OCI-LY1 (cell line): ENCODE measurements at regions not wholly inside any gene's neighbourhood (a gene's known extent, or its start where the extent isn't known, plus 50 kb on each side); places are given as distances from the start of the nearest gene placed in this dataset.

ENCODE experiments used
- H2AFZ ChIP-seq: fragments of 200-600 bp; sonication (generic), shearing (Covaris generic); 2 replicates; pipeline ENCODE4 v1.6.0; 2014; ENCODE audit warnings: antibody characterized with exemption, mild to moderate bottlenecking, low read length
- H3F3A ChIP-seq: fragments of 200-600 bp; sonication (generic), shearing (Covaris generic); 2 replicates; pipeline ENCODE4 v1.6.0; 2014; ENCODE audit warnings: mild to moderate bottlenecking, antibody characterized with exemption, low read length, moderate library complexity; ENCODE audit not compliant: insufficient read depth
- H3K27ac ChIP-seq: fragments of 200-600 bp; sonication (generic); 2 replicates; pipeline ENCODE4 v1.5.1; 2014; ENCODE audit warnings: low read length, mixed run types, mild to moderate bottlenecking, low read depth; ENCODE audit not compliant: poor library complexity, severe bottlenecking
- H3K27me3 ChIP-seq: fragments of 200-600 bp; sonication (generic); 2 replicates; pipeline ENCODE4 v1.6.0; 2014; ENCODE audit warnings: antibody characterized with exemption, mild to moderate bottlenecking, low read length, moderate library complexity; ENCODE audit not compliant: insufficient read depth
- H3K36me3 ChIP-seq: fragments of 200-600 bp; sonication (generic); 2 replicates; pipeline ENCODE4 v1.6.1; 2014; ENCODE audit warnings: mild to moderate bottlenecking, antibody characterized with exemption, low read length, moderate library complexity, mixed read lengths; ENCODE audit not compliant: insufficient read depth
- H3K4me1 ChIP-seq: fragments of 200-600 bp; sonication (generic); 2 replicates; pipeline ENCODE4 v1.5.1; 2014; ENCODE audit warnings: mild to moderate bottlenecking, low read length, moderate library complexity; ENCODE audit not compliant: insufficient read depth, severe bottlenecking
- H3K4me2 ChIP-seq: fragments of 200-600 bp; sonication (generic), shearing (Covaris generic); 2 replicates; pipeline ENCODE4 v1.6.1; 2014; ENCODE audit warnings: low read length
- H3K4me3 ChIP-seq: fragments of 200-600 bp; sonication (generic); 2 replicates; pipeline ENCODE4 v1.5.1; 2014; ENCODE audit warnings: low read length, low read depth, mild to moderate bottlenecking, mixed read lengths; ENCODE audit not compliant: poor library complexity, severe bottlenecking
- H3K79me2 ChIP-seq: fragments of 200-600 bp; shearing (Covaris generic); 2 replicates; pipeline ENCODE4 v1.6.1; 2016; ENCODE audit warnings: mixed run types, low read length, mixed read lengths; ENCODE audit not compliant: insufficient read depth
- H3K9ac ChIP-seq: fragments of 200-600 bp; sonication (generic), shearing (Covaris generic); 2 replicates; pipeline ENCODE4 v1.6.1; 2014; ENCODE audit warnings: mild to moderate bottlenecking, low read length, mixed read lengths
- H3K9me2 ChIP-seq: fragments of 200-600 bp; sonication (generic), shearing (Covaris generic); 2 replicates; pipeline ENCODE4 v1.6.1; 2014; ENCODE audit warnings: low read depth, mild to moderate bottlenecking, low read length, mixed read lengths
- H3K9me3 ChIP-seq: fragments of 200-600 bp; shearing (Covaris generic); 2 replicates; pipeline ENCODE4 v1.6.1; 2014; ENCODE audit warnings: low read length, mixed read lengths
- H4K20me1 ChIP-seq: fragments of 200-600 bp; sonication (generic), shearing (Covaris generic); 2 replicates; pipeline ENCODE4 v1.6.0; 2016; ENCODE audit warnings: mild to moderate bottlenecking, low read length; ENCODE audit not compliant: insufficient read depth
- CTCF ChIP-seq: fragments of 200-600 bp; sonication (generic), shearing (Covaris generic); IDR thresholded peaks from 2 replicates; pipeline ENCODE4 v1.5.1; 2017; ENCODE audit warnings: mild to moderate bottlenecking, antibody characterized with exemption, low read length, moderate library complexity, mixed read lengths
- EZH2 ChIP-seq: fragments of 200-600 bp; sonication (generic), shearing (Covaris generic); IDR thresholded peaks from 2 replicates; pipeline ENCODE4 v1.8.0; 2017; ENCODE audit warnings: borderline replicate concordance, mixed run types, mild to moderate bottlenecking, antibody characterized with exemption, low read length, moderate library complexity, mixed read lengths

DNA sequence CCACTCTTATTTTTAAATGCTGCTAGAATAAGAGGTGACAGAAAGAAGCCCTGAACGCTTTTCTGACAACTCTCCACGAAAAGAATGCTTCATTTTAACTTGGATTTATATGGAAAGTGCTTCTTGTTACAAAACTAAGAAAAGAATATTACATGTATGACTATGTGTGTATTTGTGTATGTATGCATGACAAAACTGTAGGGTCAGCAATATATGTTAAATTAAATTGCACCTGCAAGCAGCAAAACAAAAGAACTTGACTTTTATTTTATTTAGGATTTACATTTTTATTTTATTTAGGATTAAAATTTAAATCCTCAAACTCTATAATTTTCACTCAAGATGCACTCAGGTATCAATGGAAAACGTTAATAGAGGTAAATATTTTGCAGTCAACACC lies 187.1 kb downstream of the NR4A2 start:
- Histone ChIP-seq H3K9me3 (no peaks in the 10 kb centered on the region), H3K36me3 (no peaks in the 10 kb centered on the region), H4K20me1 (no peaks in the 10 kb centered on the region), H2AFZ (no peak overlapping the region), H3K79me2 (no peaks in the 10 kb centered on the region), H3F3A (no peaks in the 10 kb centered on the region), H3K9ac (no peak overlapping the region), H3K4me2 (no peak overlapping the region), H3K9me2 (no peaks in the 10 kb centered on the region), H3K27me3 (no peaks in the 10 kb centered on the region), H3K4me3 (no peak overlapping the region), H3K4me1 (no peaks in the 10 kb centered on the region), H3K27ac (no peak overlapping the region)
- TF ChIP-seq CTCF: no peak
- no peak for TF ChIP-seq EZH2

DNA sequence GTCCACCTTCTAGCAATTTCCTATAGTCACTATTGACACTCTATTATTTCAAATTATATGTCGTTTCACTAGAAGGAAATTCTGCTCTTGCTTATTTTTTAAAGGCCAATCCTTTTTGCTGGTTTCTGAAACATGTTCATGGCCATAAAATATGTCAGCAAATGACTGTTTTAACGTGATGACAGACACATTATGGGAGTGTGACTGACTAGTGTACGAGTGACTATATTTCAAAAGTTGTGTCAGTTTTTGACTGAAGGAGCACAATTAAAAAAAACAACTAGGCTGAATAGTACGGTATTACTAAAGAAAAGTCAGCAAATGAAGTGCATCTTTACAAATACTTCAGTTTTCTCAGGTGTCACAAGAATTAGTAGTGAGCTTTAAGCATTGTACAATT lies 196.0 kb downstream of the NR4A2 start:
- TF ChIP-seq CTCF: no peak
- TF ChIP-seq EZH2: no peak
- Histone ChIP-seq H2AFZ (no peak overlapping the region), H4K20me1 (no peaks in the 10 kb centered on the region), H3K4me2 (no peak overlapping the region), H3K9me2 (no peaks in the 10 kb centered on the region), H3K36me3 (no peaks in the 10 kb centered on the region), H3K27me3 (no peaks in the 10 kb centered on the region), H3K79me2 (no peaks in the 10 kb centered on the region), H3K9ac (no peak overlapping the region), H3K9me3 (no peaks in the 10 kb centered on the region), H3F3A (no peaks in the 10 kb centered on the region), H3K4me3 (no peak overlapping the region), H3K27ac (no peak overlapping the region), H3K4me1 (no peaks in the 10 kb centered on the region)

DNA sequence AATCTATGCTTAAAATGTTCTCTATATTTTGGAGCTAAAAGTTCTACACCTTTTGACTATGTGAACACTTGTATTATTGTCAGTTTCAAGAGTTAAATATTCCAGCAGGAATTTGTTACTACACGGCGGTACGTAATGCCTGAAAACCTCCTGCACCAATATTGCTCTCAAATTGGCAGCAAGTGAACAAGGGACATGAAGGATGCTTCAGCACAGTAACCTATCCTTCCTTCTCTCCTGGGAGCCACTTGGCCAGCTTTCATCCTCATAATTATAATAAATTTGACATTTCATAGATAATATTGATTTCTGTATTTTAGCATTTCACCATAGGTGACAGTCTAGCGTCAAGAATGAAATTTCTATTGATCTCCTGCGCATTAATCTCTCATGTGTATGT lies 197.6 kb downstream of the NR4A2 start:
- H3K4me1 ChIP-seq: no peaks in the 10 kb centered on the region
- no peak overlapping the region for H3K4me3 ChIP-seq
- no peak overlapping the region for H3K27ac ChIP-seq
- H3F3A ChIP-seq: no peaks in the 10 kb centered on the region
- H3K9ac ChIP-seq: no peak overlapping the region
- H3K9me3 ChIP-seq: no peaks in the 10 kb centered on the region
- H4K20me1 ChIP-seq: no peaks in the 10 kb centered on the region
- no peaks in the 10 kb centered on the region for H3K79me2 ChIP-seq
- H3K4me2 ChIP-seq: no peak overlapping the region
- H3K36me3 ChIP-seq: no peaks in the 10 kb centered on the region
- H2AFZ ChIP-seq: no peak overlapping the region
- no peaks in the 10 kb centered on the region for H3K27me3 ChIP-seq
- TF ChIP-seq CTCF (no peak), EZH2 (no peak)
- H3K9me2 ChIP-seq: no peaks in the 10 kb centered on the region
